ENCODE measurements at regions not wholly inside any gene's neighbourhood (a gene's known extent, or its start where the extent isn't known, plus 50 kb on each side); places are given as distances from the start of the nearest gene placed in this dataset.

GRCh38 chr5:98657559-98657958 lies 115.9 kb upstream of the RGMB start:
- ATAC-seq (no peak), DNase-seq (no peak)
- no peaks in the 10 kb centered on the region for H3K36me3 ChIP-seq
- no peak overlapping the region for H3K27ac ChIP-seq
- no peaks in the 10 kb centered on the region for H3K27me3 ChIP-seq (ENCODE audit: low read depth)
- H3K9me3 ChIP-seq, result no peaks in the 10 kb centered on the region
- no peaks in the 10 kb centered on the region for H3K4me1 ChIP-seq
- intact Hi-C loops (cut with DNase I), result no loop called here
- no peak overlapping the region for H3K4me3 ChIP-seq
- no peak for TF ChIP-seq CTCF (IDR thresholded peaks at IDR 0.05)

GRCh38 chr5:98663521-98663920 lies 109.9 kb upstream of the RGMB start:
- Histone ChIP-seq H3K27me3 (ENCODE audit: low read depth) (no peaks in the 10 kb centered on the region), H3K9me3 (no peaks in the 10 kb centered on the region), H3K4me1 (no peaks in the 10 kb centered on the region), H3K4me3 (no peak overlapping the region), H3K36me3 (no peaks in the 10 kb centered on the region), H3K27ac (no peak overlapping the region)
- peak in 1 of 2 donors; percentile 35 for ATAC-seq
- no peak for TF ChIP-seq CTCF (IDR thresholded peaks at IDR 0.05)
- intact Hi-C loops (cut with DNase I), result no loop called here
- DNase-seq, result no peak

DNA sequence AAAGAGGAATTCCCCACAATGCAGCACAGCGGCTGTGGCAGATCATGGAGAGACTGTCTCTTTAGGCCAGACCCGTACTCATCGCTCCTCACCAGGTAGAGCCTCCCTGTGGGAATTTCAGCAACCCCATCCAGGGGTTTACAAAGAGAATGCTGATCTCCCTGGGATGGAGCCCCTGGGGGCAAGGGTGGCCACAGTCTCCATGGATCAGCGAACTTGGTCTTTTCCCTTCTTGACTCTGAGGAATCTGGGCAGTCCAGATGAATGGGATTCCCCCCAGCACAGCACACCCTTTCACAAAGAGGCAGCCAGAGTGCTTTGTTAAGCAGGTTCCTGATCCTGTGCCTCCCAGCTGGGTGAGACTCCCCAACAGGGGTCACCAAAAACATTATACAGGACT lies 108.7 kb upstream of the RGMB start:
- Histone ChIP-seq H3K4me1 (no peaks in the 10 kb centered on the region), H3K9me3 (no peaks in the 10 kb centered on the region), H3K4me3 (no peak overlapping the region), H3K27me3 (ENCODE audit: low read depth) (no peaks in the 10 kb centered on the region), H3K36me3 (no peaks in the 10 kb centered on the region), H3K27ac (no peak overlapping the region)
- ATAC-seq (no peak), DNase-seq (no peak)
- intact Hi-C loops (cut with DNase I), result no loop called here
- TF ChIP-seq CTCF (IDR thresholded peaks at IDR 0.05), result no peak

DNA sequence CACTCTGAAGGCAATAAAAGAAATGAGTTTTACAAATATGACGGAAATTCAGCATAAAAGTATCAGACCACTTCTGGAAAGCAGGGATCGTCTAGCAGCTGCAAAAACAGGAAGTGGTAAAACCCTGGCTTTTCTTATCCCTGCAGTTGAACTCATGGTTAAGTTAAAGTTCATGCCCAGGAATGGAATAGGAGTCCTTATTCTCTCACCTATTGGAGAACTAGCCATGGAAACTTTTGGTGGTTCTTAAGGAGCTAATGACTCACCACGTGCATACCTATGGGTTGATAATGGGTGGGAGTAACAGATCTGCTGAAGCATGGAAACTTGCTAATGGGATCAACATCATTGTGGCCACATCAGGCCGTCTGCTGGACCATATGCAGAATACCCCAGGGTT lies 93.5 kb upstream of the RGMB start:
- Histone ChIP-seq H3K27ac (no peak overlapping the region), H3K36me3 (no peaks in the 10 kb centered on the region), H3K4me1 (no peaks in the 10 kb centered on the region), H3K9me3 (peaks cover under 1% of the 10 kb centered on the region), H3K27me3 (ENCODE audit: low read depth) (no peaks in the 10 kb centered on the region), H3K4me3 (no peak overlapping the region)
- no peak for ATAC-seq
- DNase-seq, result no peak
- TF ChIP-seq CTCF (IDR thresholded peaks at IDR 0.05), result no peak
- intact Hi-C loops (cut with DNase I), result no loop called here

- no peaks in the 10 kb centered on the region for H3K4me1 ChIP-seq
- no peak for DNase-seq
- no peak overlapping the region for H3K27ac ChIP-seq
- no peak for ATAC-seq
- intact Hi-C loops (cut with DNase I), result no loop called here
- no peak overlapping the region for H3K4me3 ChIP-seq
- H3K36me3 ChIP-seq, result no peaks in the 10 kb centered on the region
- H3K9me3 ChIP-seq, result peaks cover 9% of the 10 kb centered on the region
- H3K27me3 ChIP-seq (ENCODE audit: low read depth), result no peaks in the 10 kb centered on the region
- no peak for TF ChIP-seq CTCF (IDR thresholded peaks at IDR 0.05)
Observed at GRCh38 chr5:98690002-98690401, 83.5 kb upstream of the RGMB start.

DNA sequence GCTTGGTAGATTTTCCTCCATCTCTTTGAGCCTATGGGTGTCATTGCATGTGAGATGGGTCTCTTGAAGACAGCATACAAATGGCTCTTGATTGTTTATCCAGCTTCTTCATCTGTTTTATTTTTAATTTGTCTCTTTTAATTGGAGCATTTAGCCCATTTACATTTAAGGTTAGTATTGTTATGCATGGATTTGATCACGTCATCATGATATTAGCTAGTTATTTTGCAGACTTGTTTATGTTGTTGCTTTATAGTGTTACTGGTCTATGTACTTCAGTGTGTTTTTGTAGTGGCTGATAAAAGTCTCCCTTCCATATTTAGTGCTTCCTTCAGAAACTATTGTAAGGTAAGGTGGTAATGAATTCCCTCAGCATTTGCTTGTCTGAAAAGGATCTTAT lies 78.6 kb upstream of the RGMB start:
- H3K27me3 ChIP-seq (ENCODE audit: low read depth), result no peaks in the 10 kb centered on the region
- DNase-seq (no peak), ATAC-seq (no peak)
- H3K27ac ChIP-seq, result no peak overlapping the region
- TF ChIP-seq CTCF (IDR thresholded peaks at IDR 0.05), result no peak
- no peak overlapping the region for H3K4me3 ChIP-seq
- no peaks in the 10 kb centered on the region for H3K36me3 ChIP-seq
- H3K9me3 ChIP-seq, result peaks cover 9% of the 10 kb centered on the region
- intact Hi-C loops (cut with DNase I), result no loop called here
- no peaks in the 10 kb centered on the region for H3K4me1 ChIP-seq

Data from lower lobe of right lung (tissue), 2 donors.